H9 (cell line): ENCODE measurements at regions not wholly inside any gene's neighbourhood (a gene's known extent, or its start where the extent isn't known, plus 50 kb on each side); places are given as distances from the start of the nearest gene placed in this dataset.

Experiments used
- DNase-seq: peaks from one replicate; pipeline ENCODE4 v3.0.0-alpha.2; 2017
- H2AFZ ChIP-seq: one replicate; pipeline ENCODE4 v1.6.1; 2013; ENCODE audit warnings: mild to moderate bottlenecking, low read length, control low read depth, moderate library complexity
- H2AK5ac ChIP-seq: 2 replicates; pipeline ENCODE4 v1.6.1; 2013; ENCODE audit warnings: low read length, control low read depth, mixed read lengths; ENCODE audit not compliant: insufficient read length
- H2BK120ac ChIP-seq: one replicate; pipeline ENCODE4 v1.6.1; 2013; ENCODE audit warnings: low read depth, mild to moderate bottlenecking, low read length, control low read depth, inconsistent platforms; ENCODE audit not compliant: poor library complexity, severe bottlenecking
- H2BK12ac ChIP-seq: 2 replicates; pipeline ENCODE4 v1.6.1; 2013; ENCODE audit warnings: low read length, control low read depth, mixed read lengths, low read depth; ENCODE audit not compliant: insufficient read length
- H2BK15ac ChIP-seq: 2 replicates; pipeline ENCODE4 v1.6.1; 2013; ENCODE audit warnings: low read depth, low read length, control low read depth
- H2BK20ac ChIP-seq: one replicate; pipeline ENCODE4 v1.6.1; 2013; ENCODE audit warnings: low read depth, mild to moderate bottlenecking, low read length, control low read depth, inconsistent platforms; ENCODE audit not compliant: poor library complexity, severe bottlenecking
- H2BK5ac ChIP-seq: 2 replicates; pipeline ENCODE4 v1.6.1; 2013; ENCODE audit warnings: low read length, control low read depth, mixed read lengths; ENCODE audit not compliant: insufficient read length
- H3K14ac ChIP-seq: 2 replicates; pipeline ENCODE4 v1.6.1; 2013; ENCODE audit warnings: low read length, control low read depth; ENCODE audit not compliant: insufficient read depth
- H3K18ac ChIP-seq: 2 replicates; pipeline ENCODE4 v1.6.1; 2013; ENCODE audit warnings: low read depth, mild to moderate bottlenecking, mixed read lengths, low read length, control low read depth; ENCODE audit not compliant: insufficient read length
- H3K23ac ChIP-seq: 2 replicates; pipeline ENCODE4 v1.6.1; 2013; ENCODE audit warnings: low read length, control low read depth, mixed read lengths, low read depth; ENCODE audit not compliant: insufficient read length
- H3K23me2 ChIP-seq: 2 replicates; pipeline ENCODE4 v1.6.1; 2013; ENCODE audit warnings: low read depth, mild to moderate bottlenecking, mixed read lengths, low read length, control low read depth; ENCODE audit not compliant: insufficient read length, poor library complexity, severe bottlenecking
- H3K27ac ChIP-seq: 2 replicates; pipeline ENCODE4 v1.5.1; 2013; ENCODE audit warnings: low read length, control low read depth, mixed read lengths, low read depth; ENCODE audit not compliant: insufficient read length
- H3K27me3 ChIP-seq: 2 replicates; pipeline ENCODE4 v1.6.1; 2013; ENCODE audit warnings: low read length, control low read depth, inconsistent platforms; ENCODE audit not compliant: insufficient read depth
- H3K4ac ChIP-seq: 2 replicates; pipeline ENCODE4 v1.6.1; 2013; ENCODE audit warnings: low read depth, mild to moderate bottlenecking, control low read depth, inconsistent platforms, low read length, moderate library complexity
- H3K4me1 ChIP-seq: 2 replicates; pipeline ENCODE4 v1.6.1; 2013; ENCODE audit warnings: low read length, control low read depth, inconsistent platforms; ENCODE audit not compliant: insufficient read depth
- H3K4me2 ChIP-seq: 2 replicates; pipeline ENCODE4 v1.6.1; 2013; ENCODE audit warnings: low read length, control low read depth, mixed read lengths; ENCODE audit not compliant: insufficient read length, insufficient read depth
- H3K56ac ChIP-seq: 2 replicates; pipeline ENCODE4 v1.6.1; 2013; ENCODE audit warnings: low read depth, mild to moderate bottlenecking, mixed read lengths, low read length, control low read depth; ENCODE audit not compliant: insufficient read length
- H3K79me1 ChIP-seq: 2 replicates; pipeline ENCODE4 v1.6.1; 2013; ENCODE audit warnings: low read depth, mild to moderate bottlenecking, moderate library complexity, low read length, control low read depth, inconsistent platforms; ENCODE audit not compliant: insufficient read depth, poor library complexity, severe bottlenecking
- H3K79me2 ChIP-seq: 2 replicates; pipeline ENCODE4 v1.6.1; 2013; ENCODE audit warnings: low read length, control low read depth, inconsistent platforms; ENCODE audit not compliant: insufficient read depth
- H3K9ac ChIP-seq: 2 replicates; pipeline ENCODE4 v1.6.1; 2013; ENCODE audit warnings: low read length, control low read depth, mixed read lengths; ENCODE audit not compliant: insufficient read length; ENCODE audit errors: extremely low read depth
- H3K9me3 ChIP-seq: one replicate; pipeline ENCODE4 v1.6.1; 2013; ENCODE audit warnings: low read depth, low read length, inconsistent platforms; ENCODE audit not compliant: control insufficient read depth
- H3T11ph ChIP-seq: one replicate; pipeline ENCODE4 v1.6.1; 2013; ENCODE audit warnings: mild to moderate bottlenecking, low read length, control low read depth, inconsistent platforms
- H4K20me1 ChIP-seq: one replicate; pipeline ENCODE4 v1.6.1; 2013; ENCODE audit not compliant: control insufficient read depth, insufficient read length, insufficient read depth
- H4K5ac ChIP-seq: 2 replicates; pipeline ENCODE4 v1.6.1; 2013; ENCODE audit warnings: low read depth, mild to moderate bottlenecking, mixed read lengths, low read length, control low read depth; ENCODE audit not compliant: insufficient read length
- H4K8ac ChIP-seq: replicated peaks from 2 replicates; pipeline ENCODE4 v1.6.1; 2013; ENCODE audit warnings: low read length, control low read depth, mixed read lengths, low read depth; ENCODE audit not compliant: insufficient read length
- H4K91ac ChIP-seq: 2 replicates; pipeline ENCODE4 v1.6.1; 2013; ENCODE audit warnings: low read depth, mild to moderate bottlenecking, moderate library complexity, mixed read lengths, low read length, control low read depth; ENCODE audit not compliant: insufficient read length
- H3K27ac Mint-ChIP-seq, 3 experiments: 2 replicates in 2 of 3; 3 replicates in 1 of 3; pipeline ENCODE4 v1.8.0; 2020 to 2021; ENCODE audit warnings: mixed read lengths in 3 of 3, mild to moderate bottlenecking in 1 of 3, moderate library complexity in 1 of 3
- H3K27me3 Mint-ChIP-seq: 2 replicates; pipeline ENCODE4 v1.8.0; 2021; ENCODE audit warnings: low read depth, mild to moderate bottlenecking, moderate library complexity, mixed read lengths
- H3K36me3 Mint-ChIP-seq, 3 experiments: 2 replicates in 2 of 3; 3 replicates in 1 of 3; pipeline ENCODE4 v1.8.0; 2020 to 2021; ENCODE audit warnings: low read depth in 3 of 3, mixed read lengths in 3 of 3; ENCODE audit not compliant: insufficient read depth in 1 of 3
- H3K4me1 Mint-ChIP-seq, 2 experiments: 2 replicates each; pipeline ENCODE4 v1.8.0; 2020; ENCODE audit warnings: mixed read lengths in 2 of 2
- H3K4me3 Mint-ChIP-seq, 2 experiments: 2 replicates in 1 of 2; 3 replicates in 1 of 2; pipeline ENCODE4 v1.8.0; 2020 to 2021; ENCODE audit warnings: mild to moderate bottlenecking in 2 of 2, mixed read lengths in 2 of 2, moderate library complexity in 1 of 2
- H3K9me3 Mint-ChIP-seq, 2 experiments: 2 replicates in 1 of 2; 3 replicates in 1 of 2; pipeline ENCODE4 v1.8.0; 2020; ENCODE audit warnings: mild to moderate bottlenecking in 2 of 2, mixed read lengths in 2 of 2, moderate library complexity in 1 of 2
- WGBS: extraction: QIAGEN DNeasy Blood & Tissue Kit; methylation state at CpG from one replicate; pipeline ENCODE4 v1.1.7; 2013; ENCODE audit warnings: missing lambda C conversion rate, low lambda C conversion rate, mixed read lengths; ENCODE audit not compliant: insufficient read length; ENCODE audit errors: extremely low coverage; 5-methylcytosine and 5-hydroxymethylcytosine counted together
- TF ChIP-seq, protein P1 (sequence below): fragments of 200-600 bp; sonication (generic); conservative IDR thresholded peaks from 3 replicates; pipeline ENCODE4 v1.8.0; 2021; ENCODE audit warnings: antibody characterized with exemption, mild to moderate bottlenecking

DNA sequence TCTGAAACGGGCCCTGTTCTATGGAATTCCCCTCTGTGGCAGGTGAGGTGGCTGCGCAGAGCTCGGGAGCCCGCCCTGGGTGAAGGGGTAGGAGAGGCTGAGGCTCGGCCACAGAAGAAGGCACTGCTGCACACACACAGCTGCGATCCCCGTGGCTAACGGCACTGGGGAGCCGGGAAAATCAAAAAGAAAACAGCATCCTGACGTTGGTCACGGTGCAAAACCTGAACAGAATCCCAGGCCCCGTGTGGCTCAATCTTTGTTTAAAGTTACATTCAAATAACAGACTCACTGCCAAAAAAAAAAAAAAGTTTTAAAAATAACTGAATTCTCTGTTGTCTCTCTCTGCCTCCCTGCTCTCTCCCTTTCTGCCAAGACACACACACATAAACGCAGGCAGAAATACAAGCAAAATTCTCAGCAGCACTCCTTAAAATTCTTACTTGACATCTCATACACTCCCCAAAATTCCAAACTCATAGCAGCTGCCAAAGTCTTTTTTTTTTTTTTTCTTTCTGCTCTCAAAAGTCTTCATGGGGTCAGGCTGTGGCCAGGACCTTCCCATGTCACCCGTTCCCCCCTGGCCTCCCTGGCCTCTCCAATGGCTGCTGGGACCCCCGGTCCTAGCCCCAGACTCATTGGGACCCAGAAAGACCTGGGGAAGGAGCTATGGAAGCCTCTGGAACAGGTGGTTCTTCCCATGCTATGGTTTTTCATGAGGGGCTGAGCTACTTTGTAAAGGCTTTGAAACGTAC, 248.8 kb downstream of the TTLL2 start:
- no peaks in the 10 kb centered on the region; a peak in 1 of 5 replicates for H3K9me3 Mint-ChIP-seq
- Histone ChIP-seq H3K9me3 (no peaks in the 10 kb centered on the region), H3K56ac (no peak overlapping the region), H3T11ph (no peak overlapping the region), H3K4me2 (no peak overlapping the region), H3K14ac (no peak overlapping the region), H2AFZ (no peak overlapping the region), H3K23me2 (no peaks in the 10 kb centered on the region), H4K5ac (no peak overlapping the region), H2BK15ac (no peak overlapping the region), H2AK5ac (no peak overlapping the region), H3K18ac (no peak overlapping the region), H4K20me1 (no peaks in the 10 kb centered on the region), H2BK120ac (no peak overlapping the region), H3K27ac (no peak overlapping the region), H2BK12ac (no peak overlapping the region), H3K27me3 (no peaks in the 10 kb centered on the region), H3K9ac (no peak overlapping the region), H4K91ac (no peak overlapping the region), H3K4me1 (no peaks in the 10 kb centered on the region), H2BK20ac (no peak overlapping the region), H3K79me1 (no peaks in the 10 kb centered on the region), H2BK5ac (no peak overlapping the region), H3K79me2 (no peaks in the 10 kb centered on the region), H4K8ac (no peak overlapping the region), H3K4ac (no peak overlapping the region), H3K23ac (no peak overlapping the region)
- peaks cover 14% of the 10 kb centered on the region for H3K27me3 Mint-ChIP-seq
- peaks cover 11 to 28% of the 10 kb centered on the region in 2 experiments for H3K4me1 Mint-ChIP-seq
- H3K27ac Mint-ChIP-seq = no peak overlapping the region
- no peak overlapping the region for H3K4me3 Mint-ChIP-seq
- no peak for DNase-seq
- no CpG with 5 or more reads among the region's 16 CpGs for WGBS
- H3K36me3 Mint-ChIP-seq = no peaks in the 10 kb centered on the region; a peak in 1 of 7 replicates
- TF ChIP-seq, protein P1, sequence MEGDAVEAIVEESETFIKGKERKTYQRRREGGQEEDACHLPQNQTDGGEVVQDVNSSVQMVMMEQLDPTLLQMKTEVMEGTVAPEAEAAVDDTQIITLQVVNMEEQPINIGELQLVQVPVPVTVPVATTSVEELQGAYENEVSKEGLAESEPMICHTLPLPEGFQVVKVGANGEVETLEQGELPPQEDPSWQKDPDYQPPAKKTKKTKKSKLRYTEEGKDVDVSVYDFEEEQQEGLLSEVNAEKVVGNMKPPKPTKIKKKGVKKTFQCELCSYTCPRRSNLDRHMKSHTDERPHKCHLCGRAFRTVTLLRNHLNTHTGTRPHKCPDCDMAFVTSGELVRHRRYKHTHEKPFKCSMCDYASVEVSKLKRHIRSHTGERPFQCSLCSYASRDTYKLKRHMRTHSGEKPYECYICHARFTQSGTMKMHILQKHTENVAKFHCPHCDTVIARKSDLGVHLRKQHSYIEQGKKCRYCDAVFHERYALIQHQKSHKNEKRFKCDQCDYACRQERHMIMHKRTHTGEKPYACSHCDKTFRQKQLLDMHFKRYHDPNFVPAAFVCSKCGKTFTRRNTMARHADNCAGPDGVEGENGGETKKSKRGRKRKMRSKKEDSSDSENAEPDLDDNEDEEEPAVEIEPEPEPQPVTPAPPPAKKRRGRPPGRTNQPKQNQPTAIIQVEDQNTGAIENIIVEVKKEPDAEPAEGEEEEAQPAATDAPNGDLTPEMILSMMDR = no peak
